ENCODE measurements at regions not wholly inside any gene's neighbourhood (a gene's known extent, or its start where the extent isn't known, plus 50 kb on each side); places are given as distances from the start of the nearest gene placed in this dataset.
"Not testable (repeated sequence)": the region's sequence is repeated elsewhere in the genome, so short reads cannot be mapped to it uniquely, and the experiment has no call there.

GRCh38 chr7:69232445-69233376 is 365.6 kb upstream of the AUTS2 start:
- no peak for DNase-seq

DNA sequence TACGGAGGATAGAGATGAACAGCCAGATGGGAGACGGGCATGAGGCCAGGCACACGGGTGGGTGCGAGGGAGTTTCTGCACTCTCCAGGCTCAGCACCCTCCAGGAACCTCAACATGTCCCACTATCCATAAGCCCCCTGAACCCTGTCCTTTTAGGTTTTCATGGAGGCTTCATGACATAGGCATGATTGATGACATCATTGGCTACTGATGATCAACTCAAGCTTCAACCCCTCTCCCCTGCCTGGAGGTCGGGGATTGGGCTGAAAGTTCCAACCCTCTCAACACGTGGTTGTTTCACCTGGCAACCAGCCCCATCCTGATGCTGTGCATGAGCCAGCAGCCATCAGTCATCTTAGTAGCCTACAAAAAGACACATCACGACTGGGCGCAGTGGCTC is 360.7 kb upstream of the AUTS2 start:
- DNase-seq, result no peak

- DNase-seq, result no peak
Observed at GRCh38 chr7:69243016-69243415, 355.3 kb upstream of the AUTS2 start.

- no peak for DNase-seq
Observed at GRCh38 chr7:69244701-69245100, 353.6 kb upstream of the AUTS2 start.

- DNase-seq, result no peak
Observed at GRCh38 chr7:69245646-69246045, 352.6 kb upstream of the AUTS2 start.

- DNase-seq, result no peak
Observed at GRCh38 chr7:69246758-69247157, 351.5 kb upstream of the AUTS2 start.

GRCh38 chr7:69248382-69248828 is 349.9 kb upstream of the AUTS2 start:
- DNase-seq, result not testable (repeated sequence)

DNA sequence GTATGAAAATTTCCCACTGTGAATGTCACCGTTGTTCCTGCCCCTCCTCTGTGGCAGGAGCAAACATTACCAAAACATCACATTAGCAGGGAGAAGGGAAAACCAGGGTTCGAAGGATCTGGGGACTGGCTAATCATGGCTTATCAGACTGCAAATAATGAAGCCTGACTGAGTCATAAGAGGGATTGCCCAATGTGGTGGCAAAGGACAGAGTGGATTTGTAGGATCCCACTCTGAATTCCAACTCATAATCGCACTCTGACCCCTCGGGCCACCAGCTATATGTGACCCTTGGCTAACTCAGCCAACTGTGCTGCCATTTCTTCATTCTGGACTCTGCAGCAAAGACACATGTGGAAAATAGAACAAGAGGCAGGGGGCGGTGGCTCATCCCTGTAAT is 347.3 kb upstream of the AUTS2 start:
- no peak for DNase-seq

- DNase-seq, result no peak
Observed at GRCh38 chr7:69254643-69255042, 343.6 kb upstream of the AUTS2 start.

DNA sequence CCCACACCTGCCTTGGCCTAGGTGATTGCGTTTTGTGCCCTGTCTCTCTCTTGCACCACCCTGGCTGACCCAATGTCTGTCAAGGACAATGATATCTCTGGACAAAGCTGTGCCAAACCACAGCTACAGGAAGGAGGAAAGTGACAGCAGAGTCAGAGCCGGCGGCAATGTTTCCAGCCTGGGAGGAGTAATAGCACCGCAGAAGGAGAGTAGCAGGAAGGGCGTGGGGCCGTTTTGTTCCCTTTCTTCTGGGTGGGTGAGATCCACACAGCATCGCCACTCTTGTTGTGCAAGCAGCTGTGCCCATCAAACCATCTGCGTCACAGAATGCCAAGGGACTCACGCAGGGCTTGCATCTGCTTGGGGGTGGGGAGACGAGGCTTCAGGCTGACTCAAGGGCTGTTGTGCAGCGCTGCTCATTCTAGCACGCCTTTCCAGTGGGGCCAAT is 341.6 kb upstream of the AUTS2 start:
- DNase-seq, result peak; percentile 81

GRCh38 chr7:69257592-69257991 is 340.7 kb upstream of the AUTS2 start:
- DNase-seq, result no peak

- DNase-seq, result peak; percentile 23
Observed at GRCh38 chr7:69259445-69259844, 338.8 kb upstream of the AUTS2 start.

DNA sequence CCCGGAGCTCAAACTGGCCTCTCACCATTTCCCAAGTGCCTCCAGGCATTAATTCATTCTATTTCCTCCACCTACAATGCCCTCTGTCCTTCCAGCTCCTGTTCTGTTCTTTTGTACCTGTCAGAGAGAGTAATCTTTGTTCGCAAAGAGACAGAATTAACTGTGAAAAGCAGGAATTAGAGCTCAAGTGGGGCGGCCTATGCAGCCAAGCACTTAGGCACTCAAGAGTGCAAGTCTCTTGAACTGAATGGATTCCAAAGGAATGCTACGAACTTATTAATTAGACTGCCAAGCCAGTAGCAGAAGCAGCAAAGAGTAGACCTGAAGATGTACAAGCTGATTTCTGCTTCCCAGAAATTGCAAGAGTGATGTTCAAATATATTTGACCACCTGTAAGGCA is 338.3 kb upstream of the AUTS2 start:
- DNase-seq, result no peak

GRCh38 chr7:69263550-69263949 is 334.7 kb upstream of the AUTS2 start:
- DNase-seq, result no peak

DNA sequence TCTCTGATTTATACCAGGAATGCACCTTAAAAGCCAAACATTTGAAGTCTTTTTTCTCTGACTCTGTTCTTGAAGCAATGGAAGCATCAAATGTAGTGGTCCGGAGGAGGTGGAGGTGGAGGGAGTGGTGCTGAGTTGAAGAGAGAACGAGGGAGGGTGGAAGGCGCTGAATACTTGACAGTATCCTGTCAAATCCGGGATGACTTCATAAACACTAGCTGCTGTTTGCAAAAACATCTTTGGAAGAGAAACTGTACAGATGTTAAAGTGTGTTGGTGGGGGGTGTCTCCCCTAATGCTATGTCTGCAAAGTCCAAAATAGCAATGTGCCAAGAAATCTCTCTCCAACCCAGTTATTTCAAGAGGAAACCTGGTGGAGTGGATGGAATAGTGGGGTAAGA is 328.5 kb upstream of the AUTS2 start:
- DNase-seq, result no peak

- DNase-seq, result no peak
Observed at GRCh38 chr7:69272101-69272500, 326.2 kb upstream of the AUTS2 start.

DNA sequence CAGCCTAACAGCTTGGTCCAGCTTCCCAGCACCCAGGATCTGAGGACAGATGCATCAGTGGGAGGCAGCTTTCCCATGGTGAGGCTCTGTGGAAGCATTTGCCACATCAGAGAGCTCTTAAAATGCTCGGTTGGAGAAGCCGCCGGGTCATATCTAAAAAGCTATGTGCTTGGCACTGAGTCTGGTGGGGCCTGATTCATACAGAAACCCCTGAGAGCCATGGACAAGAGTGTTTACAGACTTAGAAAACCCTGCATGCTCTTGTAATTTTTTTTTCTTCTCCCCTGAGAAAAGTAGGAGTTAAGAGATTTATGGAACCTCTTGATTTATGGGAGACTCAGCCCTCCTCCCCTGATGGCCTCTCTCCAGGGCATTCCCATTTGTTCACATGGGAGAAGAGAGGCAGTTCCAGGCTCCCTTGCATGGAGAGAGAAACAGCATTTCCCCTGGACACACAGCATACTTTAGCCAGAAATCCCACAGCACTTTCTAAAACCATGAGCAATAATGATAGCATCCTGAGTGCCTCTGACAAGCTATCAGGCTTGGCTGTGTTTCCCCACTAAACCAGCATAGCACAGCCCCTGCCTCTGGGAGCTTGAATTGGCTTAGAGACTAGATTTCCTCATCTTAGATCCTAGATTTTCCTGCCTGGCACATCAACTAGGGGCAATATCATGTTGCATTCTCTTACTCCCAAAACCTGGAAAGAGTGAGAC is 322.1 kb upstream of the AUTS2 start:
- DNase-seq, result no peak

GRCh38 chr7:69277366-69277765 is 320.9 kb upstream of the AUTS2 start:
- DNase-seq, result no peak

DNA sequence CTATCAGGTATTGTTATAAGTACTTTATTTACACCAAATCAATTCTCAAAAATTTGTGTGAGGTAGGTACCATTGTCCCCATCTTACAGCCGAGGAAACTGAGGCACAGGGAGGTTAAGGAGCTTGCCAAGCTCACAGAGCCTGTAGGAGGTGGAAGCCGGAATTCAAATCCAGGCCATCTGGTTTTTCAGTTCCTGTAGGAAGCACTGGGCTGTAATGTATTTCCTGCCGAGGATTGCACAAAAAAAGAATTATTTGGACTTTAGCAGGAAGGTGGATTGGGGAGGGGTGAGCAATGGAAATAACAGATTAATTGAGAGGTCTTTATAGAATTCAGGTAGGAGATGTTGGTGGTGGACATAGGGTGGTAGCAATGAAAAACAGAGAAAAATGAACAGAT is 315.3 kb upstream of the AUTS2 start:
- DNase-seq, result no peak

- DNase-seq, result peak; percentile 72
Observed at GRCh38 chr7:69283421-69283820, 314.9 kb upstream of the AUTS2 start.

DNA sequence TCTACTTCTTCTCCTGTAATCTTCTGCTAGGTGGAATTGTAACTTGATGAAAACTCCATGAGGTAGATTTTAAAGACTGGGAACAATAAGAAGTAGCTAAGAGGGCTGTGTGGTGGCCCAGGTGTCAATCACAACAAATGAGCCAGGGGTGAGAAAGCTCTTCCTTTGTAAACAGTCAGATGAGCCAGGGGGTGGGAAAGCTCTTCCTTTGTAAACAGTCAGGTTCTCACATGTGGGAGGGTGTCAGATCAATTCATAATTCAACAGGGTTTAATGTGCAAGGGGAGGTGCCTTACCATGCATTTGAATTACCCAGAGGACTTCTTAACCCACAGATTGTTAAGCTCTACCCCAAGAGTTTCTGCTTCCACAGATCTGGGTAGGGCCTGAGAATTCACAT is 312.4 kb upstream of the AUTS2 start:
- DNase-seq, result no peak

GRCh38 chr7:69295977-69296376 is 302.3 kb upstream of the AUTS2 start:
- peak; percentile 83 for DNase-seq

GRCh38 chr7:69301253-69301652 is 297.0 kb upstream of the AUTS2 start:
- no peak for DNase-seq

GRCh38 chr7:69309601-69310000 is 288.7 kb upstream of the AUTS2 start:
- no peak for DNase-seq
